ENCODE measurements at regions not wholly inside any gene's neighbourhood (a gene's known extent, or its start where the extent isn't known, plus 50 kb on each side); places are given as distances from the start of the nearest gene placed in this dataset.
"Not testable (repeated sequence)": the region's sequence is repeated elsewhere in the genome, so short reads cannot be mapped to it uniquely, and the experiment has no call there.

DNA sequence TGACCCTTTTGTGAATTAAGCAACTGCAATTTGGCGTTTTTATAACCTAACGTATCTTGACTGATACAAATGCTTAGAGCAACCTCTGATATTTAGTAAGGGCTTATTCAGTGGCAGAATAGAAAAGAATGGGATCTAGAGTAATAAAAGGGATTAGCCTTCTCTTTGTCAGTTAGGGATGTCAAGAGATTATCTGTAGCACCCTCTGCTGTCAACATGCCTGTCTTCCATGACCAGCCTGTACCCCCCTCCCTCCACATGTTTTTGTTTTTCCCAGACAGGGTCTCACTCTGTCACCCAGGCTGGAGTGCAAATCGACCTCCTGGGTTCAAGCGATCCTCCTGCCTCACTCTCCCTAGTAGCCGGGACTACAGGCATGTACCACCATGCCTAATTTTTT is 198.1 kb downstream of the NPIPA7 start:
- H3K79me1 ChIP-seq (ENCODE audit: low read depth in 1 of 2, low read length in 2 of 2); H3K9me3 ChIP-seq (ENCODE audit: control insufficient read depth, insufficient read depth, low read length); H3K27me3 ChIP-seq (ENCODE audit: control insufficient read depth, insufficient read depth, low read length); CTCF ChIA-PET; H3K4me1 ChIP-seq (ENCODE audit: control insufficient read depth, insufficient read depth, low read length); H2BK20ac ChIP-seq (ENCODE audit: low read depth, low read length); H3K18ac ChIP-seq (ENCODE audit: low read depth, low read length); dilution Hi-C loops (cut with HindIII; ENCODE audit: low sequenced_read_pairs, unreplicated experiment); H3K9me1 ChIP-seq (ENCODE audit: insufficient read depth, low read length); H3K4me3 ChIP-seq (ENCODE audit: insufficient read depth, low read depth, low read length); DNase-seq; H4K91ac ChIP-seq (ENCODE audit: insufficient read depth, low read depth, low read length); H4K20me1 ChIP-seq (ENCODE audit: insufficient read depth, low read length); H2AK5ac ChIP-seq (ENCODE audit: low read depth, low read length); H2BK120ac ChIP-seq (ENCODE audit: low read depth, low read length); H4K5ac ChIP-seq (ENCODE audit: low read depth, low read length); in situ Hi-C loops (cut with MboI; ENCODE audit: low sequenced_read_pairs); ATAC-seq (ENCODE audit: low read depth); H3K36me3 ChIP-seq (ENCODE audit: control insufficient read depth, insufficient read depth, low read length); H3K4me2 ChIP-seq (ENCODE audit: low read depth, low read length); H2AK9ac ChIP-seq (replicated peaks; ENCODE audit: low read depth, low read length, poor library complexity); H3K14ac ChIP-seq (replicated peaks; ENCODE audit: low read depth, low read length); intact Hi-C loops (cut with micrococcal nuclease); BruUV-seq (replicated peaks); H2BK15ac ChIP-seq (ENCODE audit: low read depth, low read length); H3K9ac ChIP-seq (ENCODE audit: low read depth, low read length); H3K27ac ChIP-seq (ENCODE audit: insufficient read depth, low read length); H2AFZ ChIP-seq (replicated peaks; ENCODE audit: low read length, poor library complexity); H2BK5ac ChIP-seq (ENCODE audit: low read depth, low read length, poor library complexity, severe bottlenecking); H3K4ac ChIP-seq (ENCODE audit: low read depth, low read length); H3K56ac ChIP-seq (ENCODE audit: extremely low read depth, insufficient read depth, low read length); H3K23ac ChIP-seq (ENCODE audit: low read depth, low read length); POLR2A ChIA-PET (ENCODE audit: unreplicated experiment); H4K8ac ChIP-seq (ENCODE audit: low read depth in 2 of 2, low read length in 2 of 2): not testable (repeated sequence)
- no CpG with 5 or more reads among the region's 5 CpGs for WGBS, 2 experiments (ENCODE audit: extremely low coverage in 2 of 2, insufficient read length in 1 of 2)
